ENCODE measurements at regions not wholly inside any gene's neighbourhood (a gene's known extent, or its start where the extent isn't known, plus 50 kb on each side); places are given as distances from the start of the nearest gene placed in this dataset.

DNA sequence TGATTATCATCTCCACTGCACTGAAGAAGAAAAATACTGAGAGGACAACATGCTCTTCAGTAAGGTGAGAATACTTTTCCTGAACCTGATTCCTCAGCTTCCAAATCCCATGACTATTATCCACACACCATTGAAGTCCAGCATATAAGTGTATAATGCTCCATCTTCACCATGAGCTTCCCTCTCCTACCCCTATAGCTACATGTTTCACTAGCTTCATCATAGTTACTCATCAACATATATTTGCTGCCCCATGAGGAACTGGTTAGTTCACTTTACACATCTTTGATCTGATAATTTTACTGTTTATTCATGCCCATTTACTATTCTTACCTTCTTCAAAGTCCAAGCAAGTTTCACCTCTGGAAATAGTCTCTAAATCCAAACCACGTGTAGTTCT lies 908.5 kb upstream of the SEMA6D start:
- 31% methylated on average over 1 of the region's 1 CpG for WGBS
- TF ChIP-seq HNF4G (IDR thresholded peaks at IDR 0.05) (no peak), ATF3 (IDR thresholded peaks at IDR 0.05) (no peak), NR2F2 (IDR thresholded peaks at IDR 0.05) (no peak), HNF4A (conservative IDR thresholded peaks at IDR 0.05) (no peak), FOXA2 (IDR thresholded peaks at IDR 0.05) (no peak), GABPA (IDR thresholded peaks at IDR 0.05 in 1 of 2, conservative IDR thresholded peaks at IDR 0.05 in 1 of 2) (no peak)
- H3K9me3 ChIP-seq (ENCODE audit: control insufficient read depth in 4 of 4, low read length in 3 of 4): no peaks in the 10 kb centered on the region

DNA sequence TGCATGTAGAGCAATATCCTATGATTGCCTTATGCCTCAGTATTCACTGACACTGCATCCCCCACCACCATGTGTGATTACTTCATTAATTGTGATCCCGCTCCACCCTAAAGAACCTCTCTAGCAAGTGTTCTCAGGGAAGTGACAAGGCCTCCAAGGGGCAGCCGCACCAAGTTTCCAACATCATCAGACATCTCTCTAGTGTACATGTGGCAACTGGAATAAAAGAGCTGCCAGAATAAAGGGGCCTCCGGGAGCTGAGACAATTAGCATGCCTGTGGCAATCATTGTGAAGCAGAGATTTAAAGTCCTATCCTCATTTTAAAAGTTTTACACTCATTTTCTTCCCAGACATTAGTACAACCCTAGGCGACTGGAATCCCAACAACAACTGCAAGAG lies 902.1 kb upstream of the SEMA6D start:
- H3K4me1 ChIP-seq (ENCODE audit: control insufficient read depth in 4 of 4, insufficient read depth in 4 of 4, low read length in 3 of 4): no peaks in the 10 kb centered on the region
- H3K36me3 ChIP-seq (ENCODE audit: control insufficient read depth in 4 of 4, insufficient read depth in 3 of 4, low read depth in 1 of 4, low read length in 3 of 4): no peaks in the 10 kb centered on the region
- no peak overlapping the region for H3K9ac ChIP-seq (ENCODE audit: low read depth in 1 of 2, low read length in 2 of 2)
- no peaks in the 10 kb centered on the region for H3K9me3 ChIP-seq (ENCODE audit: control insufficient read depth in 4 of 4, low read length in 3 of 4)
- TF ChIP-seq RXRA (IDR thresholded peaks at IDR 0.05) (no peak), HNF4G (IDR thresholded peaks at IDR 0.05) (no peak), FOXA1 (IDR thresholded peaks at IDR 0.05) (no peak)
- no peak overlapping the region for H3K4me3 ChIP-seq (ENCODE audit: low read depth in 1 of 3, low read length in 3 of 3)
- no peak overlapping the region for H3K27ac ChIP-seq (ENCODE audit: low read depth in 1 of 2, low read length in 2 of 2)
- WGBS: 80% methylated on average over 4 of the region's 4 CpGs
- no peak for DNase-seq (ENCODE audit: low spot score)
- H3K27me3 ChIP-seq (ENCODE audit: control insufficient read depth in 4 of 4, insufficient read depth in 4 of 4, low read length in 3 of 4): peaks cover 0 to 2% (median 0%) of the 10 kb centered on the region in 4 donors

More for the DNA sequence above, 908.5 kb upstream of the SEMA6D start:
- Histone ChIP-seq H3K9ac (ENCODE audit: low read depth in 1 of 2, low read length in 2 of 2) (no peak overlapping the region), H3K4me3 (ENCODE audit: low read depth in 1 of 3, low read length in 3 of 3) (no peak overlapping the region), H3K4me1 (ENCODE audit: control insufficient read depth in 4 of 4, insufficient read depth in 4 of 4, low read length in 3 of 4) (no peaks in the 10 kb centered on the region), H3K27ac (ENCODE audit: low read depth in 1 of 2, low read length in 2 of 2) (no peak overlapping the region), H3K27me3 (ENCODE audit: control insufficient read depth in 4 of 4, insufficient read depth in 4 of 4, low read length in 3 of 4) (no peaks in the 10 kb centered on the region), H3K36me3 (ENCODE audit: control insufficient read depth in 4 of 4, insufficient read depth in 3 of 4, low read depth in 1 of 4, low read length in 3 of 4) (no peaks in the 10 kb centered on the region)
- DNase-seq (ENCODE audit: low spot score): no peak

DNA sequence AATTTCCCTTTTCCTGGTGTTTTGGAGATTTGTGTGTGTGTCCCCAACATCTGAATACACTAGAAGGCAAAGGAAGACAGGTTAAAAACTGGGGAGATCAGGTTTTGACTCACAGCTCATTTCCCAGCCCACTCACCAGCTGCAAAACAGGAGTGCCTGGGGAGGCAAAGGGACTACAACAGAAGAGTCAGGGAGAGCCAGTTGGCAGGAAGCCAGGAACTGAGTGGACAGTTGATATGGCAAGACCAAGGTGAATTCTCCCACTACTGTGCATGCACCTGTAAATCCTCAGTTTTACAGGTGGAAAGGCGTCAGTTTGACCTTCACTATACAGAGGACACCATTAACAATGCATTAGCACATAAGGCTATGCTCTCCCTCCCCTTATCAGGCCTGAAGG lies 901.5 kb upstream of the SEMA6D start:
- no peaks in the 10 kb centered on the region for H3K9me3 ChIP-seq (ENCODE audit: control insufficient read depth in 4 of 4, low read length in 3 of 4)
- H3K27ac ChIP-seq (ENCODE audit: low read depth in 1 of 2, low read length in 2 of 2): no peak overlapping the region
- H3K9ac ChIP-seq (ENCODE audit: low read depth in 1 of 2, low read length in 2 of 2): no peak overlapping the region
- DNase-seq (ENCODE audit: low spot score): no peak
- TF ChIP-seq NR2F2 (IDR thresholded peaks at IDR 0.05): no peak
- no peak for TF ChIP-seq SP1 (IDR thresholded peaks at IDR 0.05)
- H3K27me3 ChIP-seq (ENCODE audit: control insufficient read depth in 4 of 4, insufficient read depth in 4 of 4, low read length in 3 of 4): peaks cover 0 to 2% (median 0%) of the 10 kb centered on the region in 4 donors
- 58% methylated on average over 1 of the region's 1 CpG for WGBS
- no peak overlapping the region for H3K4me3 ChIP-seq (ENCODE audit: low read depth in 1 of 3, low read length in 3 of 3)
- no peaks in the 10 kb centered on the region for H3K36me3 ChIP-seq (ENCODE audit: control insufficient read depth in 4 of 4, insufficient read depth in 3 of 4, low read depth in 1 of 4, low read length in 3 of 4)
- no peaks in the 10 kb centered on the region for H3K4me1 ChIP-seq (ENCODE audit: control insufficient read depth in 4 of 4, insufficient read depth in 4 of 4, low read length in 3 of 4)

DNA sequence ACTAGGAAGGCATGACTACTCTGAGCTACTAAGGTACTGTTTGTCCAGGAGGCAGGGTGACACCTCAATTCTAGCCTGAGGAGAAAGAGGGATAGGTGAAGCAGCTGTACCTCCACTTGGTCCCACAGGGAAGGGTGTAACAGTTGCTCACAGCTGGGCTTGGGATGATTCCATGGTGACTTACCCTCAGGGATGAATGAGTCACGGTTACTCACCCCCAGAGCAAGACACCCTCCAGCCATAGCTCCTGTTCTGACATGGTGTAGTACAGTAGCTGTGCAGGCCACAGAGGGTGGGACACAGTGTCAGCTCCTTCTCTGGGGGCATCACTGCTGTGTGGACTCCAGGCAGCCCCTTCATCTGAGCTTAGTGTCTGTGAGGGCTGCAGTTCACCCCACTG lies 868.6 kb upstream of the SEMA6D start:
- H3K4me1 ChIP-seq (ENCODE audit: control insufficient read depth in 4 of 4, insufficient read depth in 4 of 4, low read length in 3 of 4): no peaks in the 10 kb centered on the region
- TF ChIP-seq EGR1 (IDR thresholded peaks at IDR 0.05; ENCODE audit: low read depth in 2 of 2): no peak
- TF ChIP-seq, protein P1, sequence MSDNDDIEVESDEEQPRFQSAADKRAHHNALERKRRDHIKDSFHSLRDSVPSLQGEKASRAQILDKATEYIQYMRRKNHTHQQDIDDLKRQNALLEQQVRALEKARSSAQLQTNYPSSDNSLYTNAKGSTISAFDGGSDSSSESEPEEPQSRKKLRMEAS (IDR thresholded peaks at IDR 0.05): no peak
- no peak for TF ChIP-seq ATF3 (IDR thresholded peaks at IDR 0.05)
- no peak for TF ChIP-seq TAF1 (conservative IDR thresholded peaks at IDR 0.05)
- no peaks in the 10 kb centered on the region for H3K36me3 ChIP-seq (ENCODE audit: control insufficient read depth in 4 of 4, insufficient read depth in 3 of 4, low read depth in 1 of 4, low read length in 3 of 4)
- H3K9ac ChIP-seq (ENCODE audit: low read depth in 1 of 2, low read length in 2 of 2): no peak overlapping the region
- no peak overlapping the region for H3K4me3 ChIP-seq (ENCODE audit: low read depth in 1 of 3, low read length in 3 of 3)
- H3K27me3 ChIP-seq (ENCODE audit: control insufficient read depth in 4 of 4, insufficient read depth in 4 of 4, low read length in 3 of 4): no peaks in the 10 kb centered on the region
- peaks cover 0 to 5% (median 2%) of the 10 kb centered on the region in 4 donors for H3K9me3 ChIP-seq (ENCODE audit: control insufficient read depth in 4 of 4, low read length in 3 of 4)
- 77% methylated on average over 1 of the region's 1 CpG for WGBS
- no peak for DNase-seq (ENCODE audit: low spot score)
- no peak overlapping the region for H3K27ac ChIP-seq (ENCODE audit: low read depth in 1 of 2, low read length in 2 of 2)
